Ectodermal cell (in vitro differentiated cells): ENCODE measurements at regions not wholly inside any gene's neighbourhood (a gene's known extent, or its start where the extent isn't known, plus 50 kb on each side); places are given as distances from the start of the nearest gene placed in this dataset.

Source experiments
- H3K27ac ChIP-seq: 2 replicates; pipeline ENCODE4 v1.7.0; 2013; ENCODE audit warnings: mild to moderate bottlenecking, low read depth, low read length; ENCODE audit not compliant: insufficient read depth, poor library complexity, severe bottlenecking
- H3K27me3 ChIP-seq: 2 replicates; pipeline ENCODE4 v1.7.0; 2013; ENCODE audit warnings: mild to moderate bottlenecking, low read length; ENCODE audit not compliant: insufficient read depth, control insufficient read depth, poor library complexity, severe bottlenecking
- H3K36me3 ChIP-seq: one replicate; pipeline ENCODE4 v1.7.0; 2013; ENCODE audit warnings: low read length; ENCODE audit not compliant: control insufficient read depth, insufficient read depth
- H3K4me1 ChIP-seq: one replicate; pipeline ENCODE4 v1.7.0; 2013; ENCODE audit warnings: low read length; ENCODE audit not compliant: control insufficient read depth, insufficient read depth
- H3K4me3 ChIP-seq: 2 replicates; pipeline ENCODE4 v1.7.0; 2013; ENCODE audit warnings: low read depth, low read length, control low read depth; ENCODE audit not compliant: insufficient read depth
- H3K9me3 ChIP-seq: 2 replicates; pipeline ENCODE4 v1.7.0; 2013; ENCODE audit warnings: mild to moderate bottlenecking, low read length, moderate library complexity; ENCODE audit not compliant: control insufficient read depth
- WGBS, 2 experiments: methylation state at CpG; one replicate each; pipeline ENCODE4 v1.1.7; 2013; ENCODE audit warnings: missing lambda C conversion rate in 2 of 2; 5-methylcytosine and 5-hydroxymethylcytosine counted together

DNA sequence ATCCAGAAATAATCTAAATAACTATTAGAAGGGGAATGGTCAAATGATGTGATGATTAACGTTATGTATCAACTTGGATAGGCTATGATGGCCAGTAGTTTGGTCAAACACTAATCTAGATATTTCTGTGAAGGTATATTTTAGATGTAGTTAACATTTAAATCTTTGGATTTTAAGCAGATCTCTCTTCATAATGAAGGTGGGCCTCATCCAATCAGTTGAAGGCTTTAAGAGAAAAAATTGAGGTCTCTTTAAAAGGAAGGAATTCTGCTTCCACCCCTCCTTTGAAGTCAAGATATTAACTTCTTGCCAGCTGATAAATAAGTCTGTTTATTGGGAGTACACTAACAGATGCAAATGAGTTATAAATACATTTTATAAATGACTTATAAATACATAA lies 760.0 kb upstream of the SLC35B3 start:
- H3K9me3 ChIP-seq, result no peaks in the 10 kb centered on the region
- WGBS, 2 experiments, result 85 to 94% methylated on average over 1 of the region's 1 CpG
- H3K4me3 ChIP-seq, result no peak overlapping the region
- H3K36me3 ChIP-seq, result no peaks in the 10 kb centered on the region
- H3K27me3 ChIP-seq, result no peaks in the 10 kb centered on the region
- H3K27ac ChIP-seq, result no peak overlapping the region
- no peaks in the 10 kb centered on the region for H3K4me1 ChIP-seq

DNA sequence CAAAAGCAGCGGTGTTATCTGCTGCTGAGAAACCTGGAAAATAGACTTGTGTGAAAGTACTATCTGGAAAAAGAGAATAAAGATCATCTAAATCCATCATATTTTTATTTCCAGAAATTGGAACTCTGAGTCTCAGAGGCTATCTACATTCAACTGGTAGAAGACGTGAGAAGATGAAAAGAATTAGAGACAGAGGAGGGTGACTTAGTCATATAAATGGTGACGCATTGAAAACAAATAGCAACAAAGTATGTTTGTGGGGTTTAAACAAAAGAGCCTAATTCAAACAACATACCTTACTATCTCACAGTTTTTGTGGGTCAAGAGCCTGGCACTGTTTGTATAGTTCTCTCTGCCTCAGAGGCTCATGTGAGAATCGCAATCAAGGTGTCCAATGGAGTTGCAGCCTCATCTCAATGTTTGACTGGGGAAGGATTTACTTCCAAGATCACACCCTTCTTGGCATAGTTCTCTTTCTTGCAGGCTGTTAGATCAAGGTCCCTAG lies 757.1 kb upstream of the SLC35B3 start:
- Histone ChIP-seq H3K27me3 (no peaks in the 10 kb centered on the region), H3K36me3 (no peaks in the 10 kb centered on the region), H3K9me3 (no peaks in the 10 kb centered on the region), H3K4me3 (no peak overlapping the region), H3K27ac (no peak overlapping the region), H3K4me1 (no peaks in the 10 kb centered on the region)
- WGBS, 2 experiments, result 96 to 100% methylated on average over 2 to 4 of the region's 4 CpGs

DNA sequence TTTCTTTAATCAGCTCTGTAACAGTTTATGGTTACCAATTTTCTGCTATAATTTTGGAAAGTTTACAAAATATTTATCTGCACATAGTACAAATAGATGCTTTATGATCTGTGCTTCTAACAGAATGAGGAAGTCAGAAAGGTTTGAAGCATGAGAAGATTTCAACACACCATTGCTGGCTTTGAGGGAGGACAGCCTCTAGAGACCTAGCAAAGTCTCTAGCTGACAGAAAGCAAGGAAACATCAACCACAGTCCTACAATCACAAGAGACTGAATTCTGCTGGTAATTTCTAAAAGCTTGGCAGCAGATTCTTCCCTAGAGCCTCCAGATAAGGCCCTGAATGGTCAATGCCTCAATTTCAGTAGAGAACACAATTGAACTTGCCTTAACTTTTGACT lies 750.8 kb upstream of the SLC35B3 start:
- H3K27ac ChIP-seq, result no peak overlapping the region
- no peaks in the 10 kb centered on the region for H3K27me3 ChIP-seq
- no peak overlapping the region for H3K4me3 ChIP-seq
- no peaks in the 10 kb centered on the region for H3K36me3 ChIP-seq
- no peaks in the 10 kb centered on the region for H3K4me1 ChIP-seq
- no peaks in the 10 kb centered on the region for H3K9me3 ChIP-seq

DNA sequence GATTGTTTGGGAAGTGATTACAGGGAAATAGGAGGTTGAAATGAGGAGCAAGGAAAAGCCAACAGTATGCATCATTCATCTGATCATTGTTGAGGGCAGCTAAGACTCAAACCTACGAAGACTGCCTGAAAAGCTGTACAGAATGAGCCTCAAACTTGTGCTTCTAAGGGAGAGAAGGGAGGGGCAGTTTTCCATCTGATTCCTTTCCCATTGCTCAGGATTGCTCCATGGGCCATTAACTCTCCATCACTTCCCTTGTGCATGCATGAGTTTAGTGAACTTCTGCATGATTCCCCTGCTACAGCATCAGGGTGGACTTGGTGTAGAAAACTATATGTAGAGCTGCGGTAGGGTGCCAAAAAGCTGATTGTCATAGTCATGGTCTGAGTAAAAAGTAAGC lies 742.7 kb upstream of the SLC35B3 start:
- Histone ChIP-seq H3K36me3 (no peaks in the 10 kb centered on the region), H3K27me3 (no peaks in the 10 kb centered on the region), H3K27ac (no peak overlapping the region), H3K4me1 (no peaks in the 10 kb centered on the region), H3K9me3 (no peaks in the 10 kb centered on the region), H3K4me3 (no peak overlapping the region)
- WGBS, 2 experiments, result 94 to 97% methylated on average over 2 of the region's 2 CpGs

DNA sequence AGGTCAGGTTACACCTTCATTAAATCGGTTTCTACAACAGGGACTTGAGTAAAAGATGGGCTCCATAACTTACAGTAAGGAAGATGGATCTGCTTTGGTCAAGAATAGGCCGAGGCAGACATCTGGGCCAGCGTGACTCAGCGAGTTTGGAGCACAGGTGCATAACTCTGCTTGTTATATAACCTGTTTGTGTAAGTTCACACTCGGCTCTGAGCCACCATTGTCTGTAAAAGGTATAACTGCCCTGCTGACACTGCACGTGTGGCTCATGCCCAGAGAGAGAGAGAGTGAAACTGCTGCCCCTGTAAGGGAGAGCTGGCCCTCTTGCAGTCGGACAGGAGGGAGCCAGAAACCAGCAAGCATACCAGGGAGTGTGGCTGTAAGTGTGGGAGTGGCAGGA lies 737.9 kb upstream of the SLC35B3 start:
- no peaks in the 10 kb centered on the region for H3K27me3 ChIP-seq
- H3K9me3 ChIP-seq, result no peaks in the 10 kb centered on the region
- H3K27ac ChIP-seq, result no peak overlapping the region
- H3K4me1 ChIP-seq, result no peaks in the 10 kb centered on the region
- no peaks in the 10 kb centered on the region for H3K36me3 ChIP-seq
- H3K4me3 ChIP-seq, result no peak overlapping the region
- WGBS, 2 experiments, result 93 to 95% methylated on average over 7 of the region's 7 CpGs

DNA sequence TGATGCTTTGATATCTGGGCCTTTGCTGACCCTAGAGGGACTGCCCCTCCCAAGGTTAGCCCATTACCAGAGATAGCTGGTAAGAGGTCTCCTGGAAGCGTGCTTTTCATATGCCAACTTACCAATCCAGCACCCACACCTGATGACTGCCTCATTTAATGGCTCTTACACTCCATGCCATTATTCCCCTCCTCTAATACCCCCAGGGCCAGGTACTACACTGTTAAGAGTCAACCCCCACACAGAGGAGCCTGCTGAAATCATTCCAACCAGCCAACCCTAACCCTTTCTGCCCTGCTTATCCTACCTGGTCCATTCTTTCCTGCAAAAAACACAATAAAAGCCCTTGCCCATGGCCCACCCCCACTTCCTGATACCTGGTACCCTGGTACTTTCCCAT lies 736.8 kb upstream of the SLC35B3 start:
- no peaks in the 10 kb centered on the region for H3K4me1 ChIP-seq
- 84 to 96% methylated on average over 1 of the region's 1 CpG for WGBS, 2 experiments
- no peak overlapping the region for H3K27ac ChIP-seq
- no peak overlapping the region for H3K4me3 ChIP-seq
- no peaks in the 10 kb centered on the region for H3K27me3 ChIP-seq
- H3K9me3 ChIP-seq, result no peaks in the 10 kb centered on the region
- no peaks in the 10 kb centered on the region for H3K36me3 ChIP-seq

DNA sequence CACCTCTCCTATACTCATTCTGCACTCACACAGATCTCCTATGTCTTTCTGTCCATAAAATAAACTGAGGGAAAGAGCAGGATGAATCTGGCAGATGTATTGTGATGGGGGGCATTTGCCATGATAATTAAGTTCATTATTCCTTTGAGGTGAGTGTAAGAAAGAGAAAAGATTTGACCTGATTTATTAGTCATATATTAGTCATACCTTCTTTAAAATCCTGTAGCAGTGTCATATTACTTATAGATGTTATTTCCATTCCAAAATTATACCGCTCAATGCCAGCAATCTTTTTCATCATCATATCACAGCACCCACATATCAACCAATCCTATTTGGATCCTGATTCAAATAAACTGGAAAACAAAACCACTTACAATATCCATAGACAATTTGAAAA lies 733.3 kb upstream of the SLC35B3 start:
- 82 to 96% methylated on average over 1 of the region's 1 CpG for WGBS, 2 experiments
- H3K27me3 ChIP-seq, result no peaks in the 10 kb centered on the region
- H3K9me3 ChIP-seq, result no peaks in the 10 kb centered on the region
- H3K4me3 ChIP-seq, result no peak overlapping the region
- no peaks in the 10 kb centered on the region for H3K36me3 ChIP-seq
- no peaks in the 10 kb centered on the region for H3K4me1 ChIP-seq
- no peak overlapping the region for H3K27ac ChIP-seq

DNA sequence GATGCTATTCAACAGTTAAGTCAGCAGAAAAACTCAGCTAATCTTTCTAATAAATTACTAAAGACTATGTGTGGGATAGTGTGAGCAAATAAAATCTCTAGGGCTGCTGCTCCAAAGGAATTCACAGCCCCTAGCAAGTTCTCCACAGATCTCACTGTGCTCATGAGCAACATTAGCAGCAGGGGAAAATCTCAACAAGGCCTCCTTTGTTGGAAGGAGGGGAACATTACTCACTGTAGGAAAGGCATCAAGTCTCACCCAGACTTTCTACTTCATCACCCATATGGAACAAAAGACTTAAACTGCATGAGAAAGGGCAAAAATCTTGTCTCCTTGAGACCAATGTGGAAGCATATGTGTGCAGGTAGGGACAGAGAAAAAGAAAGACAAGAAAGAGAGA lies 726.4 kb upstream of the SLC35B3 start:
- Histone ChIP-seq H3K4me1 (no peaks in the 10 kb centered on the region), H3K9me3 (no peaks in the 10 kb centered on the region), H3K27ac (no peak overlapping the region), H3K27me3 (no peaks in the 10 kb centered on the region), H3K36me3 (no peaks in the 10 kb centered on the region), H3K4me3 (no peak overlapping the region)

DNA sequence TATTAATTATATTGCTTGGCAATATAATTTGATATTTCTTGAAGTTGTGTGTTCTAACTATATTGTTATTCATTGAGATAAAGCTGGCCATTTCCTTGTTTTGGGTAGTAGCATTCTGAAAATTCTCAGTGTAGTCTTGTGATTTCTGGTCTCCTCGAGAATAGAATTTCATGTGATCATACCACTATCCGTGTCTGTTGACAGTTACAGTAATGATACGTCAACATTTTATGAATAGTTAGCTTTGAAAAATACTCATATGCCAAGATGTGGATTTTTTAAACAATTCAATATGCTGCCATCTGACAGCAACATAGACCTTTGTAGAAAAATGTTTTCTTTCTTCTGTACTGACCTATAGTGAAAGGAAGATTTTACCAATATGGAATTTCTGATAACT lies 723.7 kb upstream of the SLC35B3 start:
- Histone ChIP-seq H3K27ac (no peak overlapping the region), H3K36me3 (no peaks in the 10 kb centered on the region), H3K4me3 (no peak overlapping the region), H3K9me3 (no peaks in the 10 kb centered on the region), H3K27me3 (no peaks in the 10 kb centered on the region), H3K4me1 (no peaks in the 10 kb centered on the region)
- WGBS, 2 experiments, result 88 to 93% methylated on average over 2 to 3 of the region's 3 CpGs

DNA sequence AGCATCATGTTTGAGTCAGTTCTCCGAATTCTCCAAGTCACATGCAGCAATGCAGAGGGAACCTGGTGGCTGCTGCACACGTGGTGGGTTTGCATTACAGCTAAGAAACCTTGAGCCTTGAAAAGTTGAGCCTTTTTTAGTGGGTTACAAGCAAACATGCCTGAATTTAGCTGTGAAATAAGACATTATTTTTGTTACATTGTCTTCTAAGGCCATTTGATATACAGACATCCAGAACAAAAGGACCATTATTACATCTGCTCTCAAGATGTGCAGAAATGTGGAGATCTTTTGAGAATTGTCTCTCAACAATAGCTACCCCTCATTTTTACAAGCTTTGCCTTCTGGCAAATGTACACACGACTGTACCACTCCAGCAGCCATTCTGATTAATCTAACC lies 720.5 kb upstream of the SLC35B3 start:
- Histone ChIP-seq H3K4me1 (no peaks in the 10 kb centered on the region), H3K4me3 (no peak overlapping the region), H3K27me3 (no peaks in the 10 kb centered on the region), H3K36me3 (no peaks in the 10 kb centered on the region), H3K27ac (no peak overlapping the region), H3K9me3 (no peaks in the 10 kb centered on the region)
- 74 to 78% methylated on average over 3 of the region's 3 CpGs for WGBS, 2 experiments

DNA sequence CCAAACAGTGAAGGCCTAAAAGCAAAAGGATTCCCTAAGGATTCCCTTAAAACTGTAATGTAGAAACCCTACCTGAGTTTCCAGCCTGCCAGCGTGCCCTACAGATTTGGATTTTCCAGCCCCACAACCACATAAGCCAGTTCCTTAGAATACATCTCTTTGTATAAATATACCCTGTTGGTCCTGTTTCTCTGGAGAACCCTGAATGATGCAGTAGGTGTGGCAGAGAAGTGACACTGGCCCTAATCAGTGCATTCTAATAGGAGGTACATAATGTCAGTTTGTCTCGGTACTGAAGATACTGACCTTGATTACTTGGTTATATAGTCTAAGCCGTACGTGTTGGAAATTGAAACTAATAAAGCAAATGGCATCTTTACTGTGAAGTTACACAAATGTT lies 707.8 kb upstream of the SLC35B3 start:
- H3K27me3 ChIP-seq, result no peaks in the 10 kb centered on the region
- 97 to 100% methylated on average over 4 of the region's 4 CpGs for WGBS, 2 experiments
- no peaks in the 10 kb centered on the region for H3K4me1 ChIP-seq
- no peaks in the 10 kb centered on the region for H3K9me3 ChIP-seq
- no peak overlapping the region for H3K27ac ChIP-seq
- H3K36me3 ChIP-seq, result no peaks in the 10 kb centered on the region
- no peak overlapping the region for H3K4me3 ChIP-seq
